GM12878 (cell line): ENCODE measurements at regions not wholly inside any gene's neighbourhood (a gene's known extent, or its start where the extent isn't known, plus 50 kb on each side); places are given as distances from the start of the nearest gene placed in this dataset.

Experiments
- ATAC-seq: fragments of 200-7000 bp; cut with Tn5 transposase; 3 replicates; pipeline ENCODE4 v1.9.1; 2020; ENCODE audit warnings: mild to moderate bottlenecking, moderate library complexity
- BruUV-seq: library from RNA; stranded (reverse); fragments of 400-500 nt; replicated peaks from 2 replicates; lab custom pipeline; 2021; lab: Mats Ljungman, UMichigan
- CTCF ChIA-PET: fragments of 300-600 bp; sonication (Branson Sonifier 250); formaldehyde crosslinking; extraction: SDS; loops from one replicate; lab custom pipeline; 2021; ENCODE audit warnings: inconsistent platforms; lab: Yijun Ruan, JAX
- POLR2A ChIA-PET: fragments of 350-600 bp; formaldehyde crosslinking; extraction: SDS; loops from one replicate; lab custom pipeline; 2021; ENCODE audit warnings: inconsistent platforms; lab: Charles Lee
- RAD21 ChIA-PET: fragments of 300-600 bp; sonication (Branson Sonifier 250); formaldehyde crosslinking; loops from one replicate; lab custom pipeline; 2023; ENCODE audit warnings: antibody characterized with exemption; ENCODE audit not compliant: unreplicated experiment; lab: Charles Lee
- SMC1A ChIA-PET: fragments of 300-600 bp; sonication (Branson Sonifier 250); formaldehyde crosslinking; loops from one replicate; lab custom pipeline; 2023; ENCODE audit not compliant: unreplicated experiment, uncharacterized antibody; lab: Charles Lee
- DNase-seq: peaks from one replicate; pipeline ENCODE4 v3.0.0-alpha.2; 2011; ENCODE audit warnings: low read depth, low spot score
- FAIRE-seq: peaks from 3 replicates; lab custom pipeline; 2011; peaks lifted over from hg19 to GRCh38; lab: Jason Lieb, UNC
- H2AFZ ChIP-seq: 2 replicates; pipeline ENCODE4 v1.6.0; 2011; ENCODE audit warnings: low read depth, low read length, control low read depth; ENCODE audit not compliant: control insufficient read depth
- H3K27ac ChIP-seq: 2 replicates; pipeline ENCODE4 v1.5.1; 2011; ENCODE audit warnings: control low read depth; ENCODE audit not compliant: control insufficient read depth, insufficient read depth
- H3K27me3 ChIP-seq, 2 experiments: replicated peaks in 1 of 2; 2 replicates each; pipeline versions ENCODE4 v1.6.0 to v1.6.1; 2011; ENCODE audit warnings: low read length in 1 of 2; ENCODE audit not compliant: control insufficient read depth in 2 of 2, insufficient read depth in 2 of 2
- H3K36me3 ChIP-seq, 2 experiments: 2 replicates each; pipeline ENCODE4 v1.5.1; 2011; ENCODE audit warnings: low read length in 1 of 2; ENCODE audit not compliant: control insufficient read depth in 2 of 2, insufficient read depth in 2 of 2
- H3K4me1 ChIP-seq: 2 replicates; pipeline ENCODE4 v1.6.1; 2011; ENCODE audit warnings: mild to moderate bottlenecking, low read length, moderate library complexity, mixed read lengths; ENCODE audit not compliant: control insufficient read depth, insufficient read depth
- H3K4me2 ChIP-seq: 2 replicates; pipeline ENCODE4 v1.6.0; 2011; ENCODE audit warnings: control low read depth; ENCODE audit not compliant: control insufficient read depth, insufficient read depth
- H3K4me3 ChIP-seq: fragments of 200-600 bp; sonication (generic); 2 replicates; pipeline ENCODE4 v1.5.1; 2016
- H3K79me2 ChIP-seq: 2 replicates; pipeline ENCODE4 v1.6.0; 2011; ENCODE audit warnings: low read length; ENCODE audit not compliant: control insufficient read depth, insufficient read depth
- H3K9ac ChIP-seq: 2 replicates; pipeline ENCODE4 v1.8.0; 2011; ENCODE audit warnings: low read length, control low read depth, mixed read lengths; ENCODE audit not compliant: control insufficient read depth, insufficient read depth
- H3K9me3 ChIP-seq: replicated peaks from 3 replicates; pipeline ENCODE4 v1.5.1; 2011; ENCODE audit warnings: mild to moderate bottlenecking, low read length; ENCODE audit not compliant: control insufficient read depth, insufficient read depth
- H4K20me1 ChIP-seq: 2 replicates; pipeline ENCODE4 v1.6.0; 2011; ENCODE audit not compliant: control insufficient read depth, insufficient read depth
- ETV6 ChIP-seq, 2 experiments: fragments of 450-650 bp in 1 of 2; IDR thresholded peaks in 1 of 2; conservative IDR thresholded peaks in 1 of 2; 2 replicates each; pipeline ENCODE4 v1.6.1; 2014; ENCODE audit warnings: antibody characterized with exemption in 1 of 2, borderline replicate concordance in 1 of 2, low read depth in 1 of 2, mild to moderate bottlenecking in 1 of 2, moderate library complexity in 1 of 2
- FOXK2 ChIP-seq: fragments of 450-650 bp; IDR thresholded peaks from 2 replicates; pipeline ENCODE4 v1.6.1; 2017; ENCODE audit warnings: mild to moderate bottlenecking, moderate library complexity
- GABPA ChIP-seq: IDR thresholded peaks from 2 replicates; pipeline ENCODE4 v1.6.1; 2014; ENCODE audit warnings: antibody characterized with exemption, low read depth, mild to moderate bottlenecking, inconsistent platforms
- HCFC1 ChIP-seq: fragments of 150-350 bp; IDR thresholded peaks from 2 replicates; pipeline ENCODE4 v1.6.1; 2014; ENCODE audit warnings: low read length
- KLF5 ChIP-seq: fragments of 450-650 bp; IDR thresholded peaks from 2 replicates; pipeline ENCODE4 v1.6.1; 2014; ENCODE audit warnings: mild to moderate bottlenecking; ENCODE audit not compliant: partially characterized antibody
- MYC ChIP-seq: IDR thresholded peaks from 2 replicates; pipeline ENCODE4 v1.6.1; 2011; ENCODE audit warnings: mild to moderate bottlenecking, low read length, moderate library complexity, inconsistent platforms; ENCODE audit not compliant: insufficient read depth, insufficient replicate concordance, insufficient read length, severe bottlenecking
- SMC3 ChIP-seq: IDR thresholded peaks from 2 replicates; pipeline ENCODE4 v1.6.1; 2011; ENCODE audit warnings: low read length, improper control_type of control experiment, borderline replicate concordance
- SRF ChIP-seq, 2 experiments: IDR thresholded peaks; 2 replicates each; pipeline ENCODE4 v1.6.1; 2011; ENCODE audit warnings: low read depth in 2 of 2, low read length in 2 of 2, mild to moderate bottlenecking in 1 of 2, moderate library complexity in 1 of 2
- SUZ12 ChIP-seq: fragments of 200-600 bp; sonication (generic); IDR thresholded peaks from one replicate; pipeline ENCODE4 v1.6.1; 2018; ENCODE audit warnings: antibody characterized with exemption, mild to moderate bottlenecking; ENCODE audit not compliant: unreplicated experiment
- USF2 ChIP-seq: IDR thresholded peaks from 2 replicates; pipeline ENCODE4 v1.6.1; 2011; ENCODE audit warnings: low read depth, low read length, improper control_type of control experiment, borderline replicate concordance
- YBX1 ChIP-seq: fragments of 450-650 bp; IDR thresholded peaks from 2 replicates; pipeline ENCODE4 v1.6.1; 2016; ENCODE audit warnings: antibody characterized with exemption
- YY1 ChIP-seq: IDR thresholded peaks from 2 replicates; pipeline ENCODE4 v1.6.1; 2011; ENCODE audit warnings: low read depth, mild to moderate bottlenecking, low read length
- WGBS: methylation state at CpG from one replicate; pipeline ENCODE4 v1.1.6; 2016; ENCODE audit warnings: low lambda C conversion rate; ENCODE audit not compliant: insufficient replicate concordance, insufficient coverage; ENCODE audit errors: missing lambda C conversion rate; 5-methylcytosine and 5-hydroxymethylcytosine counted together
- in situ Hi-C: fragments of 300-500 bp; cut with MboI; formaldehyde crosslinking; loops from 9 replicates; pipeline ENCODE4 v1.14.3; 2018; ENCODE audit warnings: mixed read lengths
- intact Hi-C: fragments of 100-400 bp; cut with micrococcal nuclease; formaldehyde crosslinking; loops from one replicate; pipeline ENCODE4 v1.14.2; 2022; ENCODE audit not compliant: unreplicated experiment
- TF ChIP-seq, protein P1 (sequence below): fragments of 450-650 bp; IDR thresholded peaks from 2 replicates; pipeline ENCODE4 v1.6.1; 2016; ENCODE audit warnings: mild to moderate bottlenecking
- TF ChIP-seq, protein P2 (sequence below): fragments of 450-650 bp; IDR thresholded peaks from 2 replicates; pipeline ENCODE4 v1.6.1; 2017; ENCODE audit warnings: low read depth, mild to moderate bottlenecking, moderate library complexity

GRCh38 chr7:45106-46090, 147.0 kb upstream of the FAM20C start (continued):
- no peak for TF ChIP-seq FOXK2
- no peak for TF ChIP-seq SUZ12
- TF ChIP-seq YY1: no peak
- TF ChIP-seq SMC3: no peak
- no peak for TF ChIP-seq GABPA
- no peak for TF ChIP-seq MYC
- no peak for TF ChIP-seq SRF (IDR thresholded peaks at IDR 0.05; ENCODE audit: low read depth in 2 of 2, low read length in 2 of 2)
- TF ChIP-seq, all 136 proteins: peak for 0

GRCh38 chr7:46123-46829, 146.1 kb upstream of the FAM20C start:
- DNase-seq (no peak), ATAC-seq (no peak), FAIRE-seq (no peak)
- BruUV-seq: no TSS peak
- Histone ChIP-seq H3K36me3 (no peaks in the 10 kb centered on the region), H3K27ac (no peak overlapping the region), H3K4me3 (no peak overlapping the region), H3K27me3 (no peaks in the 10 kb centered on the region), H3K4me1 (no peaks in the 10 kb centered on the region), H3K9ac (no peak overlapping the region), H2AFZ (no peak overlapping the region), H3K79me2 (no peaks in the 10 kb centered on the region), H4K20me1 (no peaks in the 10 kb centered on the region), H3K4me2 (no peak overlapping the region), H3K9me3 (no peaks in the 10 kb centered on the region)
- in situ Hi-C loops (no loop called here), intact Hi-C loops (no loop called here)
- ChIA-PET SMC1A (no interaction called here), POLR2A (no interaction called here), CTCF (no interaction called here), RAD21 (no interaction called here)
- WGBS: 8% methylated on average over 11 of the region's 11 CpGs
- TF ChIP-seq, protein P1, sequence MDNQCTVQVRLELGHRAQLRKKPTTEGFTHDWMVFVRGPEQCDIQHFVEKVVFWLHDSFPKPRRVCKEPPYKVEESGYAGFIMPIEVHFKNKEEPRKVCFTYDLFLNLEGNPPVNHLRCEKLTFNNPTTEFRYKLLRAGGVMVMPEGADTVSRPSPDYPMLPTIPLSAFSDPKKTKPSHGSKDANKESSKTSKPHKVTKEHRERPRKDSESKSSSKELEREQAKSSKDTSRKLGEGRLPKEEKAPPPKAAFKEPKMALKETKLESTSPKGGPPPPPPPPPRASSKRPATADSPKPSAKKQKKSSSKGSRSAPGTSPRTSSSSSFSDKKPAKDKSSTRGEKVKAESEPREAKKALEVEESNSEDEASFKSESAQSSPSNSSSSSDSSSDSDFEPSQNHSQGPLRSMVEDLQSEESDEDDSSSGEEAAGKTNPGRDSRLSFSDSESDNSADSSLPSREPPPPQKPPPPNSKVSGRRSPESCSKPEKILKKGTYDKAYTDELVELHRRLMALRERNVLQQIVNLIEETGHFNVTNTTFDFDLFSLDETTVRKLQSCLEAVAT: no peak
- TF ChIP-seq ETV6 (conservative IDR thresholded peaks at IDR 0.05 in 1 of 2, IDR thresholded peaks at IDR 0.05 in 1 of 2; ENCODE audit: borderline replicate concordance in 1 of 2, low read depth in 1 of 2): no peak
- no peak for TF ChIP-seq HCFC1
- no peak for TF ChIP-seq KLF5
- TF ChIP-seq, protein P2, sequence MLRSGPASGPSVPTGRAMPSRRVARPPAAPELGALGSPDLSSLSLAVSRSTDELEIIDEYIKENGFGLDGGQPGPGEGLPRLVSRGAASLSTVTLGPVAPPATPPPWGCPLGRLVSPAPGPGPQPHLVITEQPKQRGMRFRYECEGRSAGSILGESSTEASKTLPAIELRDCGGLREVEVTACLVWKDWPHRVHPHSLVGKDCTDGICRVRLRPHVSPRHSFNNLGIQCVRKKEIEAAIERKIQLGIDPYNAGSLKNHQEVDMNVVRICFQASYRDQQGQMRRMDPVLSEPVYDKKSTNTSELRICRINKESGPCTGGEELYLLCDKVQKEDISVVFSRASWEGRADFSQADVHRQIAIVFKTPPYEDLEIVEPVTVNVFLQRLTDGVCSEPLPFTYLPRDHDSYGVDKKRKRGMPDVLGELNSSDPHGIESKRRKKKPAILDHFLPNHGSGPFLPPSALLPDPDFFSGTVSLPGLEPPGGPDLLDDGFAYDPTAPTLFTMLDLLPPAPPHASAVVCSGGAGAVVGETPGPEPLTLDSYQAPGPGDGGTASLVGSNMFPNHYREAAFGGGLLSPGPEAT: no peak
- no peak for TF ChIP-seq USF2
- no peak for TF ChIP-seq YBX1
